H1 (cell line): ENCODE measurements at regions not wholly inside any gene's neighbourhood (a gene's known extent, or its start where the extent isn't known, plus 50 kb on each side); places are given as distances from the start of the nearest gene placed in this dataset.
A peak's percentile ranks its signal among the peaks of the same experiment; 100 is the strongest.

Source experiments
- CTCF ChIA-PET: fragments of 300-600 bp; sonication (Branson Sonifier 250); formaldehyde crosslinking; loops from one replicate; lab custom pipeline; 2021; ENCODE audit not compliant: partially characterized antibody; lab: Charles Lee
- POLR2A ChIA-PET: fragments of 300-600 bp; sonication (Branson Sonifier 250); formaldehyde crosslinking; loops from one replicate; lab custom pipeline; 2021; ENCODE audit warnings: inconsistent platforms; ENCODE audit not compliant: partially characterized antibody; lab: Charles Lee
- DNase-seq, 2 experiments: peaks; one replicate each; pipeline versions ENCODE4 v3.0.0 to v3.0.0-alpha.2; 2010 to 2022; ENCODE audit warnings: low spot score in 2 of 2, low read depth in 1 of 2, mixed read lengths in 1 of 2
- FAIRE-seq: peaks from 2 replicates; lab custom pipeline; 2011; peaks lifted over from hg19 to GRCh38; lab: Jason Lieb, UNC
- H2AFZ ChIP-seq: 2 replicates; pipeline ENCODE4 v1.8.1; 2012; ENCODE audit warnings: low read length, inconsistent platforms
- H2AK5ac ChIP-seq: 2 replicates; pipeline ENCODE4 v1.6.1; 2013; ENCODE audit warnings: low read depth, low read length
- H2BK120ac ChIP-seq: replicated peaks from 2 replicates; pipeline ENCODE3; 2013; ENCODE audit warnings: low read depth, low read length, inconsistent platforms
- H2BK12ac ChIP-seq: 2 replicates; pipeline ENCODE4 v1.6.1; 2013; ENCODE audit warnings: low read depth, low read length
- H2BK15ac ChIP-seq: 2 replicates; pipeline ENCODE4 v1.6.1; 2013; ENCODE audit warnings: low read length
- H2BK20ac ChIP-seq: 2 replicates; pipeline ENCODE4 v1.6.1; 2013; ENCODE audit warnings: low read length
- H2BK5ac ChIP-seq: 2 replicates; pipeline ENCODE4 v1.6.1; 2013; ENCODE audit warnings: low read depth, low read length
- H3K14ac ChIP-seq: 2 replicates; pipeline ENCODE4 v1.6.1; 2013; ENCODE audit warnings: inconsistent platforms; ENCODE audit not compliant: insufficient read length
- H3K18ac ChIP-seq: 2 replicates; pipeline ENCODE4 v1.6.1; 2013; ENCODE audit warnings: low read length; ENCODE audit errors: extremely low read depth
- H3K23ac ChIP-seq: 2 replicates; pipeline ENCODE4 v1.6.1; 2013; ENCODE audit warnings: inconsistent platforms; ENCODE audit not compliant: insufficient read length
- H3K23me2 ChIP-seq: 2 replicates; pipeline ENCODE4 v1.6.1; 2013; ENCODE audit warnings: low read depth, low read length
- H3K27ac ChIP-seq: 2 replicates; pipeline ENCODE4 v1.6.1; 2011; ENCODE audit warnings: low read depth, low read length, inconsistent platforms
- H3K27me3 ChIP-seq, 4 experiments: replicated peaks in 1 of 4; 1 replicate in 1 of 4; 2 replicates in 3 of 4; pipeline versions ENCODE4 v1.6.1 to v1.8.1; 2011 to 2013; ENCODE audit warnings: low read length in 3 of 4, mild to moderate bottlenecking in 3 of 4, inconsistent platforms in 2 of 4, mixed read lengths in 2 of 4, moderate library complexity in 1 of 4; ENCODE audit not compliant: control insufficient read depth in 3 of 4, insufficient read depth in 3 of 4; ENCODE audit errors: extremely low read depth in 1 of 4
- H3K36me3 ChIP-seq, 4 experiments: 2 replicates each; pipeline versions ENCODE4 v1.6.1 to v1.8.1; 2011 to 2013; ENCODE audit warnings: mild to moderate bottlenecking in 4 of 4, low read length in 3 of 4, moderate library complexity in 2 of 4, control low read depth in 1 of 4, inconsistent platforms in 1 of 4; ENCODE audit not compliant: insufficient read depth in 4 of 4, control insufficient read depth in 2 of 4
- H3K4ac ChIP-seq: replicated peaks from 2 replicates; pipeline ENCODE3; 2013; ENCODE audit warnings: low read length, low read depth, mixed read lengths, inconsistent platforms; ENCODE audit not compliant: insufficient read length
- H3K4me1 ChIP-seq, 4 experiments: replicated peaks in 1 of 4; 1 replicate in 1 of 4; 2 replicates in 3 of 4; pipeline versions ENCODE4 v1.6.1 to v1.8.1; 2011 to 2013; ENCODE audit warnings: low read length in 3 of 4, inconsistent platforms in 2 of 4, mixed read lengths in 1 of 4; ENCODE audit not compliant: insufficient read depth in 4 of 4, control insufficient read depth in 3 of 4
- H3K4me2 ChIP-seq, 2 experiments: 2 replicates each; pipeline versions ENCODE4 v1.6.1 to v1.8.1; 2011 to 2013; ENCODE audit warnings: low read depth in 2 of 2, low read length in 2 of 2, control low read depth in 1 of 2, inconsistent platforms in 1 of 2, mild to moderate bottlenecking in 1 of 2; ENCODE audit not compliant: insufficient read depth in 1 of 2
- H3K4me3 ChIP-seq, 4 experiments: fragments of 200-600, 300-600 bp in 1 of 4; sonication (generic), shearing (Covaris generic), sonication (Bioruptor Twin) in 1 of 4; 2 replicates each; pipeline versions ENCODE4 v1.5.1 to v1.8.1; 2011 to 2016; ENCODE audit warnings: low read length in 4 of 4, low read depth in 3 of 4, control low read depth in 2 of 4, inconsistent platforms in 2 of 4, mild to moderate bottlenecking in 2 of 4, mixed read lengths in 1 of 4, moderate library complexity in 1 of 4; ENCODE audit not compliant: insufficient read depth in 2 of 4; ENCODE audit errors: extremely low read depth in 1 of 4
- H3K56ac ChIP-seq: replicated peaks from 2 replicates; pipeline ENCODE3; 2013; ENCODE audit warnings: low read depth, mild to moderate bottlenecking, mixed read lengths, low read length, inconsistent platforms; ENCODE audit not compliant: insufficient read length
- H3K79me1 ChIP-seq: 2 replicates; pipeline ENCODE4 v1.6.1; 2013; ENCODE audit warnings: low read depth, low read length, control low read depth
- H3K79me2 ChIP-seq, 2 experiments: 2 replicates each; pipeline versions ENCODE4 v1.6.1 to v1.8.1; 2012 to 2013; ENCODE audit warnings: low read length in 2 of 2, mild to moderate bottlenecking in 2 of 2, inconsistent platforms in 1 of 2; ENCODE audit not compliant: insufficient read depth in 2 of 2, control insufficient read depth in 1 of 2
- H3K9ac ChIP-seq, 4 experiments: replicated peaks in 1 of 4; 1 replicate in 1 of 4; 2 replicates in 3 of 4; pipeline versions ENCODE4 v1.6.1 to v1.8.1; 2011 to 2013; ENCODE audit warnings: low read depth in 3 of 4, low read length in 3 of 4, control low read depth in 2 of 4, mild to moderate bottlenecking in 2 of 4, moderate library complexity in 2 of 4, inconsistent platforms in 1 of 4; ENCODE audit errors: extremely low read depth in 1 of 4
- H3K9me3 ChIP-seq, 2 experiments: 2 replicates each; pipeline versions ENCODE4 v1.6.1 to v1.8.1; 2012 to 2013; ENCODE audit warnings: mild to moderate bottlenecking in 2 of 2, moderate library complexity in 2 of 2, control low read depth in 1 of 2, inconsistent platforms in 1 of 2, low read depth in 1 of 2, low read length in 1 of 2, mixed read lengths in 1 of 2; ENCODE audit not compliant: insufficient read depth in 2 of 2
- H4K20me1 ChIP-seq, 2 experiments: replicated peaks in 1 of 2; 2 replicates each; pipeline versions ENCODE3 to v1.8.1; 2011 to 2013; ENCODE audit warnings: inconsistent platforms in 2 of 2, low read length in 2 of 2, mild to moderate bottlenecking in 1 of 2; ENCODE audit not compliant: insufficient read depth in 2 of 2, control insufficient read depth in 1 of 2
- H4K5ac ChIP-seq: 2 replicates; pipeline ENCODE4 v1.6.1; 2013; ENCODE audit warnings: low read length, low read depth, mixed read lengths, inconsistent platforms; ENCODE audit not compliant: insufficient read length
- H4K8ac ChIP-seq: 2 replicates; pipeline ENCODE4 v1.8.0; 2013; ENCODE audit warnings: mild to moderate bottlenecking, moderate library complexity, low read length, inconsistent platforms; ENCODE audit not compliant: insufficient read depth; ENCODE audit errors: extremely low read depth
- H4K91ac ChIP-seq: replicated peaks from 2 replicates; pipeline ENCODE3; 2013; ENCODE audit warnings: low read length, mixed read lengths, inconsistent platforms; ENCODE audit not compliant: insufficient read length
- CHD2 ChIP-seq: IDR thresholded peaks from 2 replicates; pipeline ENCODE4 v1.6.1; 2012; ENCODE audit warnings: low read length, improper control_type of control experiment
- MAFK ChIP-seq: IDR thresholded peaks from 2 replicates; pipeline ENCODE4 v1.6.1; 2012; ENCODE audit warnings: low read depth, mild to moderate bottlenecking, improper control_type of control experiment, low read length
- WGBS, 2 experiments: shearing (Covaris generic) in 1 of 2; methylation state at CpG; one replicate each; pipeline versions ENCODE4 v1.1.6 to v1.1.7; 2013 to 2015; ENCODE audit warnings: low lambda C conversion rate in 2 of 2, mixed read lengths in 2 of 2, inconsistent platforms in 1 of 2, low coverage in 1 of 2, missing lambda C conversion rate in 1 of 2; ENCODE audit not compliant: insufficient replicate concordance in 2 of 2, insufficient coverage in 1 of 2, insufficient read length in 1 of 2; ENCODE audit errors: extremely low coverage in 1 of 2, missing lambda C conversion rate in 1 of 2; 5-methylcytosine and 5-hydroxymethylcytosine counted together

DNA sequence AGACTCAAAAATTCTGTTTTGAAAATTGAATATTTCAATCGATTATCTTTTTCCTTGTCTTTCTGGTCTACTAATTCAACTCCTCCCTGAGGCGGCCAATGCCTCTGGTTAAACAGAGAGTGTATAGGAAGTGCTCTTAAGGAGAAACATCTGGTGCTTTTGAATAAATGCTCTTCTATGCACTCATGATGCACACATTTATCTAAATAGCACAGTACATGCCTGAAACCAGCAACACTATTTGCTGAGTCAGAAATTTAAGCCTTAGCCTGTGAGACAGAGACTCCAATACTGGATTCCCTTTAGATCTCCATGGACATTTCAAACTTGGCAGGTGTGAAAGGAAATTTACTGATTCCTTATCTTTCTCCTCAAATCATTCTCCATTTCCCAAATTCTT, 118.6 kb downstream of the SLIT2 start:
- H2BK5ac ChIP-seq: no peak overlapping the region
- H2BK20ac ChIP-seq: no peak overlapping the region
- H4K91ac ChIP-seq: no peak overlapping the region
- DNase-seq: no peak
- H2AK5ac ChIP-seq: no peak overlapping the region
- no peak overlapping the region for H3K4me3 ChIP-seq
- no peaks in the 10 kb centered on the region for H3K4me1 ChIP-seq
- H2AFZ ChIP-seq: no peak overlapping the region
- H3K56ac ChIP-seq: no peak overlapping the region
- no peak overlapping the region for H3K27ac ChIP-seq
- no peak overlapping the region for H4K8ac ChIP-seq
- no peaks in the 10 kb centered on the region for H3K9me3 ChIP-seq
- no peaks in the 10 kb centered on the region for H3K36me3 ChIP-seq
- TF ChIP-seq CHD2 (no peak), MAFK (0 out of 2 replicates have a peak, but pooled peaks have one; percentile 13)
- H2BK12ac ChIP-seq: no peak overlapping the region
- no peaks in the 10 kb centered on the region for H3K79me2 ChIP-seq
- H3K23ac ChIP-seq: no peak overlapping the region
- 88% methylated on average over 2 of the region's 2 CpGs; no CpG with 5 or more reads in 1 of the 2 experiments for WGBS, 2 experiments
- ChIA-PET CTCF (interaction anchor here (0.9 to 1.5 kb wide), 2 partner anchors 23 to 25 kb away, joined by 3 to 5 read pairs; no protein-coding TSS in a partner anchor), POLR2A (no interaction called here)
- no peak overlapping the region for H2BK15ac ChIP-seq
- no peak for FAIRE-seq
- H3K9ac ChIP-seq: no peak overlapping the region
- H3K4me2 ChIP-seq: no peak overlapping the region
- H4K5ac ChIP-seq: no peak overlapping the region
- no peak overlapping the region for H3K14ac ChIP-seq
- no peak overlapping the region for H3K4ac ChIP-seq
- no peaks in the 10 kb centered on the region for H3K27me3 ChIP-seq
- H3K79me1 ChIP-seq: no peaks in the 10 kb centered on the region
- no peak overlapping the region for H2BK120ac ChIP-seq
- peaks cover 3% of the 10 kb centered on the region; the same call in 1 of the 2 replicates for H3K23me2 ChIP-seq
- H4K20me1 ChIP-seq: no peaks in the 10 kb centered on the region
- H3K18ac ChIP-seq: no peak overlapping the region
